IPS DF 4.7 (cell line): ENCODE measurements at regions not wholly inside any gene's neighbourhood (a gene's known extent, or its start where the extent isn't known, plus 50 kb on each side); places are given as distances from the start of the nearest gene placed in this dataset.
A peak's percentile ranks its signal among the peaks of the same experiment; 100 is the strongest.

Source experiments
- DNase-seq: peaks from one replicate; pipeline ENCODE4 v3.0.0-alpha.2; 2013; ENCODE audit warnings: low spot score; ENCODE audit errors: extremely low read depth

DNA sequence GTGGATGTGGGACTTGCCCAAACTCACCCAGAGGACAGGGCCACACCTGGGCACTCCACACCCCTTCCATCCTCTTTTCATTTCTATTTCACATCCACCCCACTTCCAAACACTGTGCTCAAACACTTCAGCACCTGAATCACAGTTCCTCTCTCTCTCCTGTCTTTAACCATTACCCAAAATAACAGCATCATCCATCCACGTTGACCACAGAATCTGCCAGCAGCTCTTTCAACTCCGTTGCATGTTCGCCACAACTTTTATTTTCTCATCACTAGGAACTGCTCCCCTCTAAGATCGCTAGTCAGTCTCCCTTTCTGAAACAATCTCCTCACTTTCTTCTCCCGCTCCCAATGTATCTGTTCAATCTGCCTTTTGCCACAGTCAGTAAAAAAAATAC is 121.6 kb upstream of the HNRNPA3 start:
- no peak for DNase-seq

DNA sequence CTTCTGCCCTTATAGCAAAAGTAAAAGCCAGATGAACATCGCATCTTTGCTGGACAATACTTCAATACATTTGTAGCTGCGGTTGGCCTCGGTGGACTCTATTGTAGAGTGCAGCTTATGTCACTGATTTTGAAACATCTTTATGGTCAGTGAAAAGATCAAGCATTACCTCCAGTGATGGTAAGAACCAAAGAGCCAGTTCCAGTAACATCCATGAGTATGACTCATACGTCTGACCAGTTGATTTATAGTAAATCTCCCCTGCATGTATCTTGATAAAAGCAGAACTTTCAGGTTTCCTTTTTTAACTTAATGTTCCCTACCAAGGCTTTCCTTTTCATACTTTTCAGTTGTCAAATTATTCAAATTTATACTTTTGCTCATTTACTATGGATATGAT is 119.2 kb upstream of the HNRNPA3 start:
- DNase-seq, result no peak

DNA sequence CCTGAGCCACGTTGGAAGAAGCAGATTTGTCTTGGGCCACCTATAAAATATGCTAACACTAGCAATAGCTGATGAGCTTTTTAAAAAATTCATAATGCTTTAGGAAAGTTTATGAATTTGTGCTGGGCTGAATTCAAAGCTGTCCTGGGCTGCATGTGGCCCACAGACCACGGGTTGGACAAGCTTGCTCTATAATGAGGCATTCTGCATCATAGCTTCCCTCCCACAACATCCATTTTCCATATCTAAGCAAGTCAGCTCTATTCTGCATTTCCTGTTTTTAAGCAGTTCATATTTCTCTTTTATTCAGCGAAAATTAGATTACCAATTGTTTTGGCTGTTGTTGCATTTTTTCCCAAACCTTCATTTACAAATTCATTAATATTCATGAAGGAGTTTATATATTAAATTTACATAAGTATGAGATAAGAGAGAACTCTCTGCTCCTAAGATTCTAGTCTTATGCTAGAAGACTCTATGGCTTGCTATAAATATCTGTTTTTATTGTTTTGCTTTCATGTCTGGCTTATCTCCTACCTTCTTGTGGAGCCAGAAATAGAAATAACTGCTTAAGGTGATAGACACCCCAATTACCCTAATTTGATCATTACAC is 114.5 kb upstream of the HNRNPA3 start:
- DNase-seq, result no peak

DNA sequence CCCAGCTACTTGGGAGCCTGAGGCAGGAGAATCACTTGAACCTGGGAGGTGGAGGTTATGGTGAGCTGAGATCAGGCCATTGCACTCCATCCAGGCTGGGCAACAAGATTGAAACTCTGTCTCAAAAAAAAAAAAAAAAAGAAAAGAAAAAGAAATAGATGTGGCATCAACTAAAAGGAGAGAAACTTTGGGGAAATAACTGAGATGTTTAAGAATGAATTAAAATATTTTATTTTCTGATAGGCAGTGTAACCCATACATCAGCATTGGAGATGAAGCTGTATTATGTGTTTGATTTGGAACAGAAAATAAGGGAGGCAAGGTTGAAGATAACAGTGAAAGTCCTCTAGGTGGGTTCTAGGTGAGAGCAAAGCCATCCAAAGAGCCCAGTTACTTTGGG is 110.7 kb upstream of the HNRNPA3 start:
- DNase-seq, result no peak

DNA sequence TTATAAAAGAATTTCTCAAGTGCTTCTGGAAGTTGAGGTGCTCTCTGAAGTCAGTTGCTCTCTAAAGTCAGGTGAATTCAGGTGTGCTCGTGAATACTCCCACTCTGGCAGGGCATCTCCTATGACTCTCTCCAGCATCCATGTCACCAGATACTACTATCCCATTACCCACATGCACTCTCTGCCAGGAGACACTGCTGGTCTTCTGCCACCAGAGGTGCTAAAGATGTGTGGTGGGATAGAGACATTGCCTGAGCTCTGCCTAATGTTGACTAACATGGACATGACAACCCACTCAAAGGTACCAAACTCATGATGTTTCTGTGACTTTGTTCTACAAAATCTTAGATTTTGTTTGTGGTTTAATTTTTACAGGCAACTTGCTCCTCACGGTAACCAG is 106.4 kb upstream of the HNRNPA3 start:
- no peak for DNase-seq

DNA sequence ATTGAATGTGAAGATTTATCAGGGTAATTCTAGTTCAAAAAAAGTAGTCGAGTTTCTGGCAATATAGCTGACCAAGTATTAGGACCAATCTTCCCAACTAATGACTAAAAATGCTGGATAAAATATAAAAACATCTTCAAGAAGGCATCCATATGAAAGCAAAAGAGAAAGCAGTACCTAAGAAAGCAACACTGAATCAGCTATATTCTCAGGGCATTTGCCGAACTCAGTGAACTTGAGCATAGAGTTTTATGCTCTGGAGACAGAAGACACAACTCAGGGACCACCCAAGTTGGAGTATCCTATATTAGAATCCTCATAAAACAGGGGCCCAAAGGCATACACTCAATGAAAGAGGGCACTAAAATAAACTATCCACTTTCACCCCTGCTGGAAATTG is 103.7 kb upstream of the HNRNPA3 start:
- DNase-seq, result no peak

DNA sequence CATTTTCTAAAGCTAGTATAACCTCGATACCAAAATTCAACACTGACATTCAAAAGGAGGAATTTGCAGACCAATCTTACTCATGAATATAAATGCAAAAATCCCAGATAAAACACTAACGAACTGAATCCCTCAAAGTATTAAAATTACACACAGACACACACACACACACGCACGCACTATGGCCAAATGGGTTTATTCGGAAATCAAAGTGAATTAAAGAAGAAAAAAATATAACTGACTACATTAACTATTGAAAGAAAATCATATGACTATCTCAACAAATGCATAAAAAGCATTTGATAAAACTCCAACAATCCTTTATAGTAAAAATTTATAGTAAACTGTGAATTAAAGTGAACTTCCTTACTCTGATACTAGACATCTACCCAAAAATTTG is 97.9 kb upstream of the HNRNPA3 start:
- no peak for DNase-seq

DNA sequence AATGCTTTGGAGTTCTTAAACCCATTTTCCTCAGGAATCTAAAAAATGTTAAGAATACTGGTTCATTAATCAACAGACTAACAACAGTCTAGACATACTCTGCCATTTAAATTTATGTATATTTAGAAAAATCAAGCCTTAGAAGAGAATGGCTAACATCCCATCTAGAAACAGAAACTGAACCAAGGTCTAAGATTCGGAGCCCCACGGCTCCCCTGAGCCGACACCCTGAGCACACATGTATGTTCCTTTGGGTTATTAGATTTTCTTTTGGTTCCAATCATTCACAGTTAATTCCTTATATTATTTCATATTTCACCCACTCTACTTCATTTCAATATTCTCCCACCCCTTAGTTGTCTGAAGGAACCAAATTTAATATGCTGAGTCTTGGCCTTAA is 94.8 kb upstream of the HNRNPA3 start:
- no peak for DNase-seq

DNA sequence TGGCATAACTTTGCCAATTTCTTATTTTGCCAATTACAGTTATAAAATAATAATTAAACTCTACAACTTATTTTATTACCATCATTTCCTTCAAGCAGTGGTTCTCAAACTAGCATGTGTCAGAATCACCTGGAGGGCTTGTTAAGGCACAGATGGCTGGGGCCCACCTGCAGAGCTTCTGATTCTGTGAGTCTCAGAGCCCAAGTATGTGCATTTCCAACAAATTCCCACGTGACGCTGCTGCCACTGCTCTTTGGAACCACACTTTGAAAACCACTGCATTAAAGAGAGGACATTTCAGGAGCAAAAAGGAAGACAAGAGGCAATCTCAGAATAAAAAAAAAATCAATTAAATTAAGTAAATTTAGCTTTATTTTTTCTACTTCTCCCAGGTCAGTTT is 94.0 kb upstream of the HNRNPA3 start:
- DNase-seq, result no peak

DNA sequence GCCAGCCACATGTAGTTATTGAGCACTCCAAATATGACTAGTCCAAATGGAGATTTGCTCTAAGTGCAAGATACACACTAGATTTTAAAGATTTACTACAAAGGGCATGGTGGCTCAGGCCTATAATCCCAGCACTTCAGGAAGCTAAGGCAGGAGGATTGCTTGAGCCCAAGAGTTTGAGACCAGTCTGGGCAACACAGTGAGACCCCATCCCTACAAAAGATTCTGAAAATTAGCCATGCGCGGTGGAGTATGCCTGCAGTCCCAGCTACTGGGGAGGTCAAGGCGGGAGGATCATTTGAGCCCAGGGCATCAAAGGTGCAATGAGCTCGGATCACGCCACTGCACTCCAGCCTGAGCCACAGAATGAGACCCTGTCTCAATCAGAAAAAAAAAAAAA is 93.5 kb upstream of the HNRNPA3 start:
- no peak for DNase-seq

DNA sequence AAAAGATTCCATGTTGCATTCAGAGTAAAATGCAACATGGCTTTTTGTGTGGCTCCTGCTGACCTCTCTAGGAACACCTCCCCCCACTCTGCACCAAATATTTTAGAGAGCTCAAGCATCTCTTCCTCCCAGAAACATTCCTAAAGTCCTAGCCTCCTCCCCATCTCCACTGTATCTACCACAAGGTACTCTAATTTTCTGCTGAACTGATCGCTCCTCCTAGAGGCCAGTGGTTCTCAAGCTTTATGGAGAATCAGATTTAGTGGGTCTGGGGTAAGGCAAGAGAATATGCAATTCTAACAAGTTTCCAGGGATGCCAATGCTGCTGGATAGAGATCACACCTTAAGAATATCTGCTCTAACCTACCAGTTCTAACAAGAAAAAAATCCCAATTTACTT is 89.5 kb upstream of the HNRNPA3 start:
- no peak for DNase-seq

DNA sequence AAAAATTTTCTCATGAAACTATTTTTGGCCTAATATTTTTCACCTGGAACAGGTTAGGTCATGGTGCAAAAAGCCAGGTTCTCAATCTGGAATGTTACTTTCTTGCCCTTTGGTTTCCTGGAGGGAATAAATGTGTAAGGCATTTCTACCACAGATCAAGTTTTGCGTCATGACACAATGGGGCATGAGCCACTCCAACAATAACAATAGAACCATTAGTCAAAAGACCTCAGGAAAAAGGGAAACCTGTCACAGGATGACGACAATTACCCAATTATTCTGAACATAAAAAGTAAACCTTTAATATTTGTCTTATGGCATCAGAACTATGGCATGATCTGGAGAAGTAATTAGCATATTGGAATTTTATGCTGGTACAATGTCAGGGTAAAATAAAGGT is 88.2 kb upstream of the HNRNPA3 start:
- DNase-seq, result no peak

DNA sequence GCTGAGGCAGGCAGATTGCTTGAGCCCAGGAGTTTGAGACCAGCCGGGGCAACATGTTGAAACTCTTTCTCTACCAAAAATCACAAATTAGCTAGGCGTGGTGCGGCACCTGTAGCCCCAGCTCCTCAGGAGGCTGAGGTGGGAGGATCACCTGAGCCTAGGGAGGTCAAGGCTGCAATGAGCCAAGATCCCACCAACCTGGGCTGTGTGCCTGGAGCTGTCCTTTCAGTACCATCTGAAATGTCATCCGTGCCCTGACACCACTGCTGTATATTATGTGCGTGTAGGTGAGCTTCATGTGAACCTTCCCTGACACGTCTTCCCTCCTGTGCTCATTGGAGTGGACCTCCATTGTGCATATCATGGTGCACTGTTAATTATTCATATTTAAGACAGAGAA is 84.8 kb upstream of the HNRNPA3 start:
- no peak for DNase-seq

DNA sequence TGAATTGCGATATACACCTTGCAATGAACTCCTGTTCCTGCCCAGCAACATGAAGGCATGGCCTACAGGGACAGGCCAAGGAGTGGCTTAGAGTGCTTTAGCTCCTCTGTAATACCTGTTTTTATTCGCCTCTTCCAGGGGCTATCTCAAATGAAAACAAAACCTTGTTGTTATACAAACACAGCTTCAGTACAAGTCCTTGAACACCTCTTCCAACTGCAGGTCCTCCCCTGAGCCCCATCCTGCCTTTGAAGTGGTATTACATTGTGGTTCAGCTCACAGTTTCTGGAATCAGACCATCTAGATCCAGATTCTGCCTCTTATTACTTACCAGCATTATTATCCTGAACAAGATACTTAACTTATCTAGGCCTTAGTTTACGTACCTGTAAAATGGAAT is 83.0 kb upstream of the HNRNPA3 start:
- no peak for DNase-seq

DNA sequence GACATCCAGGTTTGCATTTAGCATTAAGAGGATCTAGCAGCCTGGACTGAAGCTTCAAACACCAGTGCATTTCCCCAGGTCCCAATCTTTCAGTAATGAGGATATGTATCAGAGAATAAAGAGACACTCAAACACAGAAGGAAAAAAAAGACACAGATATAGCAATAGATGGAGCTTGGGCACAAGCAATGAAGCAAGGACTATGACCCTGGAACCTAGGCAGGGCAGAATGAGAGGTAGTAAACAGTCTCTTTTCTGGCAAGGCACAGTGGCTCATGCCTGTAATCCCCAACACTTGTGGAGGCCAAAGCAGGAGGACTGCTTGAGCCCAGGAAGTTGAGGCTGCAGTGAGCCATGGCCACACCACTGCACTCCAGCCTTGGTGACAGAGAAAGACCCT is 80.7 kb upstream of the HNRNPA3 start:
- no peak for DNase-seq

DNA sequence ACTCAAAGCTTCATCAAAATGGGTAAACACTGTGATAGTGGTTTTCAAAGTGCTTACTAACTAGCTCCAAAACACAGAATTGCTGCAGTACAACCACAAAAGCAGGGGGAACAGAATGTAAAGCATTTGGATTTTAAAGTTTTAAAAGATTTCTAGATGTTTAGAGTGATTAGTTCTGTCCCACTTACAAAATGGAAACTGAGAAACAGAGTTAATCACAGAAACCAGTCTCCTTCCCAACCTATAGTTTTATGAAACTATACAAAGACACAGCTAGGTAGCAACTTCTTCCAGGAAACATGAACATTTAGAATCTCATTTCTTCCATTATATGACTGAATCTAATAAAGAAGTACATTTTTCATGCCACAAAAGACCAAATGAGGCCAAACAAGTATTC is 73.8 kb upstream of the HNRNPA3 start:
- DNase-seq, result no peak

DNA sequence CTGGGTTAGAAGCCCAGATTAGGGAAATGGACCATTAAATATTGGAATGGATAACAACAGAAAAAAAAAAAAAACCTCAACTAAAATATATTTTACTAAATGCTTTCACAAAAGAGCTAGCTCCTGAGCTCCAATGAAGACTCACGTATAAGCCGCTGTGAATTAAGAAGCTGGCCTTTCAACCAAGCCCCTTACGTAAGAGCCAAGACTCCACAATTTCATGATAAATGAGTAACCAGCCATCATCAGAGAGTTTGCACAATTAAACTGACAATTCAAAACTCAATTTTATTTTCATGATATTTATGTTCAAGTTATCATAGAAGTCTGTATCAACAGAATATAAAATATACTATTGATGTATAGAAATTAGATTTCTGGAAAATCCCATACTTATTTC is 70.7 kb upstream of the HNRNPA3 start:
- no peak for DNase-seq

DNA sequence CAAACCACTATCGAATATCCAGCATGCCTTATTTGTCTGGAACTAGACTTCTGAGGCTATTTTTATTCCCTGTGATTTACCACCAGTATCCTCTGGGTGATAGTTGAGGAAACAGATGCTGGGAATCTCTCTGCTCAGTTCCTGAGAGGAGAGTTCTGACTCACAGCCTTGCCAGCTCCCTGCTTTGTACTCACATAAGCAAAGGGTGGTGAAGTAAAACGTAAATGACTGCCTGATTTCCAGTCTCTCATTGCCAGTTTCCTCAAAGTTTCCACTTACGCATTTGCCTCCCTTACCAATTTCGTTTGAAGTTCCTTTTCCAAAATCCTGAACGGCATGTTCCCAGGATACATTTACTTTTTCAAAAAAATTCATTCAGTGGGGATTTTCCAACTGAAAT is 69.2 kb upstream of the HNRNPA3 start:
- DNase-seq, result no peak

DNA sequence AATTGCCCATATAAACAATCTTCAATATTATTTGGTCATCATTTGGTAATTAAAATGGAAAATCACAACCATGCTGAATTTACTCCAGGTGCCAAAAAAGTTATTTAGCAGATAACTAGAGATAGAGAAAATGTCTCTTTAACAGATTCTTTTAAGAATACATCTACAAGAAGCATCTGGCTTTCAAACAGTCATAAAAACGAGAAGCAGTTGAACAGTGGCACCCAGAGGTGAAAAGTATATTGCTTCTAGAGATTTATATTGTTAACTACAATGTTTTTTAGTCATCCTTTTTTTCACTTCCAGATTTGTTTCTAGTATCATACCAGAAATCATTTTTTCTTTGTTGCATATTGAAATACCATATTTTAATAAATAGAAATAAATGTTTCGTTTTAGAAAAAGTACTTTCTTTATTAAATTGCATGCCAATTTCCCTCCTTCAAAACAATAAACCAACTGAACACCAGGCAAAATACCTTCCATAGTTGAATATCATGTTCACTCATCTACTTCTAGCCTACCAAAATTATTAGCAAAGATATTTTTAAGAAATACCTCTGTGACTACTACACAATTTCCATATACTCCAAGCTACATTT is 65.4 kb upstream of the HNRNPA3 start:
- DNase-seq, result no peak

DNA sequence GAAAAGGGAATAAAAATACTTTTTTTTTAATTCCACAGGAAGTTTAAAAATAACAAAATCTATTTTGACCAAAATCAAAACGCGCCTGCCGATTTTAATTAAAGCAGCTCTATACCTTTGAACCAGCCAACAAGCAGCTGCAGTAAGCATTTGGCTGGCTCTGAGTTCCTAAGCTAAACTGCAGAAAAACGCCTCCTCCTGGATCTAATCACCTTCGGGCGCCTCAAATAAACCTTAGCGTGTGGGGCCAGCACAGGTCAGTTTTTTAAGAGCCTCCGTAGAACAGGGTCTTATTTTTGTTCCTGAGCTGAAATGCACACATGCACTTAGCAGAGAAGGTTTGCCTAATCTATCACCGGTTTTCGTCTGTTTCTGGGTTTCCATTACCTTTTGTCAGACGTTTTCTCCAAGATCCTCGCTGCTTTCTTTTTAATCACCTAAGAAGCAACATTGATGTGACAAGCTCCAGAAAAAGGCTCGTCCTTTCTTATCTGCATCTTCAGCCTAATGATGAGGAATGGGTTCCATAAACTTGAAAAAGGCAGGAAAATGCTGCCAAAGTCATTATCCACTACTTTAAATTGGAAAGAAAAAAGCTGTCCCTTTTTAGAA is 64.7 kb upstream of the HNRNPA3 start:
- no peak for DNase-seq

DNA sequence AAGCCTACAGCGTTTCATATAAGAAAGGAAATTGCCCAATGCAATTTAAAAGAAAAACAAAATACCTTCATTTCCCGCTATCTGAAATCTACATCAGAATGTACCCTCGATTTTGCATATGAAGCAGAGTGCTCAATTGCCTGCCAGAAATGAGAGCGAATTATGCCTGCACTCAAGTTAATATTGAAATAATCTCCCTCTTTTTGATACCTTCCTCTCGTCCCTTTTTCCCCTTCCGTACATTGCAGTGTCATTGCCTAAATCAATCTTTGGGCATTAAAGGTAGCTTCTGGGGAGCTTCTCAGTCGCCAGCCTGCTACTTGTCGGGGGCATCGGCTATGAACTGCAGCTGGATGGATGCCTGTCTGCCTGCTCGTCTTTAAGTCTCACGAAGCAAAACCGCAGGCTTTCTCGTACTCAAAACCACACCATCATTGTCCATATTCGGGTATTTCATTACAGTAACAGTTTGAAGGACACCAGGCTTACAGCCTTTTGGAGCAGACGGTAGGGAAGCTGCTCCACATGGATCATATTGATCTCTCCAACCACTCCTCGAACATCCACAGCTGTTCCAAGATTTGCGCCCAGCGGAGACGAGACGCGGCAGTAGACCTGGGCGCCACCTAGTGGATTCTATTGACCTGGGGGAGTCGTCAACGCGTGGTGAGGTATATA is 64.0 kb upstream of the HNRNPA3 start:
- peak; percentile 80 for DNase-seq

DNA sequence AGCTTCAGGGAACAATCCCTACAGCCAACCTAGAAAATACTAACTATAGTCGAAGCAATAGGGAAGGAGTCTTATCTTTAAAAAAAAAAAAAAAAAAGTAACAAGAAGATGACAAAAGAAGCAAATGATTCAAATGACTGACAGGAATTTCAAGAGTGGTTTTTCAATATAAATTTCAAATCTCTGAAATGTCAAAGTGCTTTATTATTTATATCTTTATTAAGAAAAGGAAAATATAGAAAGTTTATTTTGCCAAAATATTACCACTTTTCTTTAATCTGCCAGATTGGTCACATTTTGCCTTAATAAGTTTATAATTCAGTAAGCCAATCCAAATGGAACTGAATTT is 63.5 kb upstream of the HNRNPA3 start:
- no peak for DNase-seq

DNA sequence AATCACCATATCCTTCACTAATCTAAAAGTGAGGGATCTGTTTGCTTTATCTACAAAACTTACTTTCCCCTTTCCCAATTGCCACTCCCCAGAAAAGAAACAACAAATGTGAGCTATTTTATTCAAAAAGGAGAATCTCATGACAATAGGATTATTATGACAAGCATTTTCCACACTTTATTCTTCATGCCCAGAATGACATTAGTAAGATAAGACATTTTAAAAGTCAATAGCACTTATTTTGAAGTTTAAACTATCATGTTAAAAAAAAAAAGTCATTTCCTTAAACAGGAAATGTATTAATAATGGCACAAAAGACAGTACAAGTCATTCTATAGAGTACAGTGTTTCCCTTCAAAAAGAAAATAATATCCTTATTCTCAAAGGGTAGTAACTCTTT is 58.8 kb upstream of the HNRNPA3 start:
- no peak for DNase-seq
